ENCODE measurements at regions not wholly inside any gene's neighbourhood (a gene's known extent, or its start where the extent isn't known, plus 50 kb on each side); places are given as distances from the start of the nearest gene placed in this dataset.

- TF ChIP-seq ZNF462 (CRISPR knock-in tag; IDR thresholded peaks at IDR 0.05) (no peak), JUNB (IDR thresholded peaks at IDR 0.05; ENCODE audit: unreplicated experiment) (no peak), REST (IDR thresholded peaks at IDR 0.05; ENCODE audit: unreplicated experiment) (no peak), STAT1 (IDR thresholded peaks at IDR 0.05; ENCODE audit: unreplicated experiment) (no peak), NANOG (IDR thresholded peaks at IDR 0.05; ENCODE audit: borderline replicate concordance) (no peak)
Measured at GRCh38 chr2:160737247-160737646, 243.6 kb upstream of the RBMS1 start (continued).

GRCh38 chr2:160741271-160741670 is 247.7 kb upstream of the RBMS1 start:
- no peak overlapping the region for H3K27ac Mint-ChIP-seq
- H3K4me3 Mint-ChIP-seq, result no peak overlapping the region
- H2AFZ ChIP-seq, result no peak overlapping the region
- no peaks in the 10 kb centered on the region for H3K4me1 ChIP-seq (ENCODE audit: insufficient read depth)
- H3K4me2 ChIP-seq, result no peak overlapping the region
- H3K36me3 Mint-ChIP-seq (ENCODE audit: low read depth), result no peaks in the 10 kb centered on the region
- DNase-seq (ENCODE audit: low spot score), result no peak
- ATAC-seq, result no peak
- no peak overlapping the region for H3K4me3 ChIP-seq
- no peaks in the 10 kb centered on the region for H3K9me2 ChIP-seq (ENCODE audit: insufficient read depth)
- peaks cover 10% of the 10 kb centered on the region for H3K4me1 Mint-ChIP-seq
- no peaks in the 10 kb centered on the region for H4K20me1 ChIP-seq (replicated peaks; ENCODE audit: insufficient read depth)
- H3K36me3 ChIP-seq (ENCODE audit: insufficient read depth), result no peaks in the 10 kb centered on the region
- H3K27me3 Mint-ChIP-seq (ENCODE audit: insufficient read depth, low read depth, poor library complexity), result no peaks in the 10 kb centered on the region
- H3F3A ChIP-seq (replicated peaks; ENCODE audit: low read depth), result no peaks in the 10 kb centered on the region
- H3K79me2 ChIP-seq (replicated peaks; ENCODE audit: insufficient read depth), result no peaks in the 10 kb centered on the region
- H3K27ac ChIP-seq (ENCODE audit: low read depth), result no peak overlapping the region
- no peaks in the 10 kb centered on the region for H3K27me3 ChIP-seq (ENCODE audit: insufficient read depth)
- H3K9me3 Mint-ChIP-seq, result no peaks in the 10 kb centered on the region
- TF ChIP-seq ZNF331 (CRISPR knock-in tag; IDR thresholded peaks at IDR 0.05; ENCODE audit: low read depth) (no peak), REST (IDR thresholded peaks at IDR 0.05; ENCODE audit: unreplicated experiment) (no peak), EZH2phosphoT487 (IDR thresholded peaks at IDR 0.05; ENCODE audit: unreplicated experiment) (no peak), POLR2AphosphoS5 (IDR thresholded peaks at IDR 0.05; ENCODE audit: low read depth) (no peak), ZNF114 (CRISPR knock-in tag; IDR thresholded peaks at IDR 0.05) (no peak), NANOG (IDR thresholded peaks at IDR 0.05; ENCODE audit: borderline replicate concordance) (no peak), CTCF (conservative IDR thresholded peaks at IDR 0.05; ENCODE audit: low read depth in 2 of 2) (no peak), STAT1 (IDR thresholded peaks at IDR 0.05; ENCODE audit: unreplicated experiment) (no peak)
